LHCN-M2 (cell line): ENCODE measurements at regions not wholly inside any gene's neighbourhood (a gene's known extent, or its start where the extent isn't known, plus 50 kb on each side); places are given as distances from the start of the nearest gene placed in this dataset.
"Not testable (repeated sequence)": the region's sequence is repeated elsewhere in the genome, so short reads cannot be mapped to it uniquely, and the experiment has no call there.

Source experiments
- DNase-seq: peaks from one replicate; pipeline ENCODE4 v3.0.0-alpha.2; 2012; ENCODE audit warnings: low read depth

DNA sequence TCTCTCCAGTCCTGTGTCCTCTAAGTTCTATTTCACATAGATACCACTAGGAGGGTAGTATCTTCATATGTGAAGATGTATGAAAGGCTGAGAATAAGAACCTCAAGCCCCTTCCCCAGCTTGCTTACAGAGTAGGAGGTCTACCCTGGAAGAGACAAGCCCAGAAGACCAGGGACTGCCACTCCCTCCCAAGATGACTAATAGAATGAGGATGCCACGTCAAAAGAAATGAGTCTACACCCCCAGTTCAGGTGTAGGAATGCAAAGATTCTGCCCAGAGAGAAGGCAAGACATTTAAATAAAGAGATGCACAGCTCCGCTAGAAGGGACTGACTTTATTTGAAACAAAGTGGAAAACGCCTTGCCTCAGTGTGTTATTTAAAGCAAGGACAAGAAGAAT is 1006.0 kb upstream of the USP15 start:
- DNase-seq = no peak

DNA sequence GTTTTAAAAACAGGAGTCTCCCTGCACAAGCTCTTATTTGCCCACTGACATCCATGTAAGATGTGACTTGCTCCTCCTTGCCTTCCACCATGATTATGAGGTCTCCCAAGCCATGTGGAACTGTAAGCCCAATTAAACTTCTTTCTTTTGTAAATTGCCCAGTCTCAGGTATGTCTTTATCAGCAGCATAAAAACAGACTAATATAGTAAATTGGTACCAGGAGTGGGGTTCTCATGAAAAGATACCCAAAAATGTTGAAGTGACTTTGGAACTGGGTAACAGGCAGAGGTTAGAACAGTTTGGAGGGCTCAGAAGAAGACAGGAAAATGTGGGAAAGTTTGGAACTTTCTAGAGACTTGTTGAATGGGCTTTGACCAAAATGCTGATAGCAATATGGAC is 995.9 kb upstream of the USP15 start:
- not testable (repeated sequence) for DNase-seq

DNA sequence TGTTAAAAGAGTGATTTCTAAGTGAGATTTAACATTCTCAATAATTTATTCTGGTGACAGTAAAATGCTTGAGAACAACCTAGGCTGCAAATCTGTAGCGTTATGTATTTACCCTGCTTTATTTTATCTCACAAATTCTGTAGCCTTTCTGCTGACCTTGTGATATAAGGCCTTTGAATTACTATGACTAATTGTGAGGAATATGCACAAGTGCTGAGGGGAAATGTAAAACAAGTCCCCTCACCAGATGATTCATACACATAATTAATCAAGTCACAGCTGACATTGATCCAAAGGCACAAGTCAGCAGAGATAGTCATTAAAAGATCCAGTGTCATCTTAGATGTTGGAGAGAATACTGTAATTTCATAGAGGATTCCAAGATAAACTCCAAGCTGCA is 992.7 kb upstream of the USP15 start:
- no peak for DNase-seq

DNA sequence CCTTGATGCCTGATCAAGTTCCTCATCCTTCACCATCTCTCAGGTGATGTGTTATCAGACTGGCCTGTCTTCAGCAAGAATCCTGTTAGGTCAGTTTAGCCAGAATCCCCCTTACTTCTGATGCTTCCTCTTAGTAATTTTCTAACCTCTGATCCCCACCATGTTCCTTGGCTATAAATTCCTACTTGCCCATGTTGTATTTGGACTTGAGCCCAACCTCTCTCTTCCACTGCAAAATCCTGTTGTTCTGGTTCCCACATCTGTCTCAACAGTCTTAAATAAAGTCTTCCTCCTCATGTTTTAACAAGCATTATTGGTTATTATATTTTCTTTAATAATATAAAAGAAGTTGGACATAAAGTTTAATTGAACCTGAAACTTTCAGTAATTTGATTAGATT is 987.8 kb upstream of the USP15 start:
- DNase-seq = no peak

DNA sequence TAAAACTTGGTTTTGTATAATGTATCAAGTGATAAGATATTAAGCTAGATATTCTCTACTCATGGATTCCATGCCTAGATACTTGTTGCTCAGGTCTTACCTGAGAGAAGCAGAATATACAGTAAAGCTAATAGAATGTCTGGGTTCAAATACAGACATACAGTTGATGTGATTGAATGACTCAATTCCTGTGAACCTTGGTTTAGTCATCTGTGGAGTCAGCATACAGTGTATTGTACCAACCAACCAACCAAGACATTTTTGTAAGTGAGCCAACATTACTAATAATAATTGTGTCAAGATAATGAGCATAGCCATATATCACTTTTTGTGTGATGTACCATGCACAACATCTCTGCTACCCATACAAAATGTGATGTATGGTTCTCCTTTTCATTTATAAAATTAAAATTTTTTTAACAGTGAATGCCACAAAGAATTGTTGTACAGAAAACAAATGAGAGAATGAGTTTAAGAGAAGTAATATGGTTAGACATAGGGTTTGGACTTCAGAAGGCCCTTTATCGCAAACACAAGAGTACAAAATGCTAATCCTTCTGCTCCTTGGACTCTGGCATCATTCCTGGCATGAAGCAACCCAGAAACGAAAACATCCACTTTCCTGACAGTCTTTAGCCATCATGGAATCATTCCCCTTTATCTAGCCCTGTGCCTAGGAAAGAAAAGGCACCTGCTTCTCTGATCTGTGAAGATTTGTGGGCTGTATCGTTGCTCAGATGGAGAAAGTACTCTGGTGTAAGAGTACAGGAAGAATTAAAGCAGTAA is 977.2 kb upstream of the USP15 start:
- DNase-seq = no peak

DNA sequence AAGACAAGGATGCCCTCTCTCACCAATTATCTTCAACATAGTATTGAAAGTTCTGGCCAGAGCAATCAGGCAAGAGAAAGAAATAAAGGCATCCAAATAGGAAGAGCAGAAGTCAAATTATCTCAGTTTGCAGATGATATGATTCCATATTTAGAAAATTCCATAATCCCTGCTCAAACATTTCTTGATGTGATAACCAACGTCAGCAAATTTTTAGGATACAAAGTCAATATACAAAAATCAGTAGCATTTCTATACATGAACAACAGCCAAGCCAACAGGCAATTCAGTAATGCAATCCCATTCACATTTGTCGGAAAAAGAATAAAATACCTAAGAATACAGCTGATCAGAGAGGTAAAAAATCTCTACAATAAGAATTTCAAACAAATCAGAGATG is 969.7 kb upstream of the USP15 start:
- DNase-seq = no peak

DNA sequence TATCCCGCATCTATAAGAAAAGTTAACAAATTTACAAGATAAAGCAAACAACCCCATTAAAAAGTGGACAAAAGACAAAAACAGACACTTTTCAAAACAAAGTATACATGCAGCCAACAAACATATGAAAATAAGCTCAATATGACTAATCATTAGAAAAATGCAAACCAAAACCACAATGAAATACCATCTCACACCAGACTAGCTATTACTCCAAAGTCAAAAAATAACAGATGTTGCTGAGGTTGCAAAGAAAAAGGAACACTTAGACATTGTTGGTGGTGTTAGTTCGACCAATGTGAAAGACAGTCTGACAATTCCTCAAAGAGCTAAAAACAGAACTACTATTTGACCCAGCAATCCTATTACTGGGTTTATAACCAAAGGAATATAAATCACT is 968.6 kb upstream of the USP15 start:
- peak; percentile 5 for DNase-seq

DNA sequence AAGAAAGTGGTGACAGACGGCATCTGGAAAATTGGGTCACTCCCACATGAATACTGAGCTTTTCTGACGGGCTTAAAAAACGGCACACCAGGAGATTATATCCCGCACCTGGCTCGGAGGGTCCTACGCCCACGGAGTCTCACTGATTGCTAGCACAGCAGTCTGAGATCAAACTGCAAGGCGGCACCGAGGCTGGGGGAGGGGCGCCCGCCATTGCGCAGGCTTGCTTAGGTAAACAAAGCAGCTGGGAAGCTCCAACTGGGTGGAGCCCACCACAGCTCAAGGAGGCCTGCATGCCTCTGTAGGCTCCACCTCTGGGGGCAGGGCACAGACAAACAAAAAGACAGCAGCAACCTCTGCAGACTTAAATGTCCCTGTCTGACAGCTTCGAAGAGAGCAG is 966.2 kb upstream of the USP15 start:
- DNase-seq = not testable (repeated sequence)

DNA sequence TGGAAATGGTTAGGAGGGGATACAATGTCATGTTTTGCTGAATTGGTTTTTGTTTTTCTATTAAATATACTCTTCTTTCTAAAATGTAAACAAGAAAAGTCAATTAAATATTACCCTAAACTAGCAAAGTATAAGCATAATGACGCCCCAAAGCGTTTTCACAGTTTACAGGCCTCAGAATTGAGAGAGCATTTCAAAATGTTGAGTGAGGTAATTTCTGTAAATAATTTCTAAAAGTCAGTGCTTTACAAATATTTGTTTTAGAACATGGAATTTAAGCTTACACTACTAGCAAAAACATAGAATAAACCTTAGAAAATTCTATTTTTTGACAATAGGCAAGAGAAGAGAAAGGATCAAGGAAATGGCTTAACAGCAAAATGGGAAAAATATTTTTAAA is 958.4 kb upstream of the USP15 start:
- DNase-seq = no peak

DNA sequence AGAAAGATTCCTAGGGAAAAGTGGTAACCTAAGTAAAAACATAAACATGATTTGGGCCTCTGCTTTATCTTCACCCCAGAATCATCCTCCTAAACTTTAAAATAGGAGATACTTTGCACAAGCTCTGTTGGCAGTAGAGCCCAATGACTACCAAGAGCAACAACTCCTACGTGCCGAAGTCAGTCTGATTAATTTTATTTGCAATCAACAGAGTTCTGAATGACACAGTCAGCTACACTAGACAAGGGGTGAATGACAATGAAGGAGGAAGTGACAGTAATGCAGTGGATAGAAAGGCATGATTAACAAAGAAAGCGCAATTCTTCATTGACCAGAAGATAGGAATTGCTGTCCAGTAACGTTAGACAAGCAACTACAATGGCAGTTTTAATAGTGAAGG is 957.9 kb upstream of the USP15 start:
- DNase-seq = no peak

DNA sequence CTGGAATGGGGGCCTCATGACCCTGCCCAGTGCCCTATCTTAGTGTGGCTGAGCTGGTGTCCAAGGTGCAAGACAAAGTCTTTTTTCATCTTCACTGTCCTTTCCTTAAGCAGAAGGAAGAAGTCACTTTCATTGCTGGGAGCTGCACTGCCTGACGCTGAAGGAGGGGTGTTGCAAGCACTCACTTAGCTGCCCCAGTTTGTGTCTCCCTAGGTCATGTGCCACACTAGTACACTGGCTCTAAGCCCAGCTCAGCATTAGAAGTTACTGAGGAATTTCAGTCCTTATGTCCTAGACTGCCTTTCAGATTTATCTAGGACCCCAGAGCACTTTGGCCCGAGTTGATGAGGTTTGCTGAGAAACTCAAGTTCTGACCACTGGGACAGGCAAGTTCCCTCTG is 952.0 kb upstream of the USP15 start:
- DNase-seq = no peak

DNA sequence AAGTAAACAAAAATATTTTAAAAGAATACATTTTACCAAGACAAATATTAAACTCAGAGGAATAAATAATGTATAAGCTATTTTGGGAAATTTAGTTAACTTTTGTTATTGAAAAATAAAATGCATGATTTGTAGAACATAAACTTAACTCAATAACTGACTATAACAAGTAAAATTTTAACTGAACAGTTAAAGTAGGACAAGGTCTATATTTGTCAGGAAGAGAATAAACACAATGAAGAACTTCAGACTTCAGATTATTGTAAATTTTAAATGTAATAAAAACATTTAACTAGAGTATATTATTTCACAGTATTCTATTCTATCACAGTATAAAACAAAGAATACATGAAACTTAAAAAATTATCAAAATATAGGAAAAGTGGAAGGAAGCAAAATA is 948.8 kb upstream of the USP15 start:
- DNase-seq = no peak

DNA sequence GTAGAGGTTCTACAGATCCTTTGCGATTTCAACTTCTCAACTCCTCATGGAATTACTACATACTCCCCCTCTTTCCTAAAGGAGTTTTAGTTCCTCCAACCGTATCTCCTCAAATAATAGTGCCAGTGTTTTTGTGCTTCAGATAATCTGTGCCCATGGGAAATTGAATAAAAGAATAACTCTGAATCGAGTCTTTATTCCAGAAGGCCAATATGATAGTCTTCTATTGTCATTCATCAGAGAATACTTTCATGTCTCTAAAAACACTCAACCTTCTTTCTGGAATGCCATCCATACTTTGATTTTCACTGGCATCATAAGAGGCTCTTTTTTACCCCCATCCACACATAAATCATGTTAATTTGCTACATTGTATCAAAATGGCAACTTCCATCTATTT is 911.3 kb upstream of the USP15 start:
- DNase-seq = no peak

DNA sequence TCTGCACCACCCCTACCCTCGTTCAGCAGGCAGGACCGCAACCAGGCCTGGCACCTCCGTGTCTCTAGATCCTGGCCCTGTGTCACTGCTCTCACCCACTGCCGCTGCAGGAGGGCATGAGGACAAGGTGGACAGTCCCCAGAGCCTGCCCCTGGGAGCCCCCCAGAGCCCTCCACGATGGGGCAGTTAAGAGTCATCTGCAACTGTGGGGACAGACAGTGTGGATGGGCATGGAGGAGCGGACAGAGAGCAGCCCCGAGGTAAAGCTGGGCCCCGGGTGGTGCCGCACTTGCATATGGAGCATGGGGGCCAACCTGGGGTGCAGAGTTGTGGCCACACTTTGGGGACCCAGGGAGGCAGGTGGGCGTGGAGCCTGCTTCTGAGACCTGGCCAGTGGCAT is 905.1 kb upstream of the USP15 start:
- DNase-seq = no peak

DNA sequence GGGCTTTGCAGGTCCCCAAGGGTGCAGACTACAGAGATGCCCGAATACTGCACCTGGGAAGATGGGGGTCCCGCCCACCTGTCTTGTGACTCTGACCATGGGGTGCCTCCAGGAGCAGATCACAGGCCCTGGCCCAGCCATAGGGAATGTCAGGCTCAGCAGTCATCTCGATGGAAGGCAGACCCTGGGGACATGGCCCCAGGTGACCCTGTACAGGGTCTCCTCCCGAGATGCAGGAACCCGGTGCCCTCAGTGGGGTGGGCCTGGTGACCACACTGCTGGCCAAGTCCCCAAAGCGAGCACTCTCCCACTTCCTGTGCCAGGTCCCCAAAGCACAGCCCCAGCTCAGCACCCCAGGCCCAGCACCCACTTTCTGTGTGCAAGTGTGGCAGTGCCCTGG is 903.7 kb upstream of the USP15 start:
- no peak for DNase-seq

DNA sequence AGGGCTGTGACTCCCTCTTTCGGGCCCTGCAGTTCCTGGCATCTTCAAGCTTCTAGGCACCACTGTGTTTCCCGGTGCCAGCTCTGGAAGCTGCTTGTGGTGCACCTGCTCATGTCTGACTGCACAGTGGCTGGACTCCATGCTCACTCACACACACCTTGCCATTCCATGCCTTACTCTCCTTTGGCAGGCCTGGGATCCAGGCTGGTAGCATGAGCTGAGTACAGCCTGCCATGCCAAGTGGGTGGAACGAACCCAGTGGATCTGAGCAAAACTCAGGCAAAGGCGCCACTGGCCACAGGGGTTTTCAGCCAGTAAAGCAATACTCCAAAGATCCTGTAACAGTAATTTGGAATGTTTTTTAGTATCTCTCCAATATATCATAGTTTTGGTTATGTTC is 902.7 kb upstream of the USP15 start:
- DNase-seq = no peak

DNA sequence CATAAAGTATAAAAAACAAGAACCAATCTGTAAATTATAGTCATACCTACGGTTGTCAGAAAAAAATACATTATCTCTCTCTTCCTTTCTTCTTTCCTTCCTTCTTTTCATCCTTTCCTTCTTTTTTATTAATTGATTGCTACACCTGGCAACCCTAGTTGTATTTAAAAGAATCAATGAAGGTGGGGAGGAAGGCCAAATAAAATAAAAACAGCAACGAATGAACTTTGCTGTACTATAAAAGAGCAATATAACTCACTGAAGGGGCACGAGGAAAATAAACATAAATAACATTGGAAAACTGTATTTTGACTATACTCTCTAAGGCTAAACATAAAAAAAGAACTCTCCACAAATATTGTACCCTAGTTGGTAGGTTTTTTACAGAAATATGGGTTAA is 898.2 kb upstream of the USP15 start:
- DNase-seq = no peak

DNA sequence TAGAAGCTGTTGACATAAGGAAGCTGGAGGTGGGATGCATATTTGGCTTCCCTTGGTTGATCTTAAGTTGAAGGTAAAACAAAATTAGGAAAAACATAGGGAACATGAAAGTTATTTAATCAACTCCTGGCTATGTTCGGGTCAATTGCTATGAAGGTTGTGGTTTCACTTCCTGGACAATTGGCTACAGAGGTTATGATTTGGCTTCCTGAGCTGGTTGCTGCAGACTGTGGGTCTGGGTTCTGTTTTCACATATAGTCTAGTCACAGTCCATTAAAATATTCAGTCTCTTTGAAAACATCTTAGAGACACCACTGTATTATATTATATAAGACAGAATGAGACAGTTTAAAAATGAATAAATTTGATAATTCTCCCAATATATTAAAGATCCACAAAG is 895.2 kb upstream of the USP15 start:
- DNase-seq = no peak

DNA sequence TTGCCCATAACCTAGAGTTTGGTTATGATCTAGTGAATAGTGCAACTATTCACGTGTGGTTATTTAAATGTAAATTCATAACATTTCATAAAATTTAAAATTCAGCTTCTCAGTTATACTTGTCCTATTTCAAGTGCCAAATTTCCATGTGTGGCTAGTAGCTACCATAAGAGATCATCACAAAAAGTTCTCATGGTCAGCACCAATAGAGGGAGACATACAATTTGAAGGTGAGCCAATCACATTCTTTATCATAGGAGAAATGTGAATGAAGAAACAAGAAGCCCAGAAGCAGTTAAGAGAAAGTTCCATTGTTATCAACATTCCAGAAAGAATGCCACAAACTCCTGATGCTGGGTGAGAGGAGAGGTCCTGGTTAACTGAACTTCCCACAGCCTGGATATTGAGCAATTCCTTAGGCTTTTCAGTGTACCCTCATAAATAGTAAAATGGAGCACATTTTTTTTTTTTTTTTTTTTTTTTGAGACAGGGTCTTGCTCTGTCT is 892.9 kb upstream of the USP15 start:
- DNase-seq = no peak

DNA sequence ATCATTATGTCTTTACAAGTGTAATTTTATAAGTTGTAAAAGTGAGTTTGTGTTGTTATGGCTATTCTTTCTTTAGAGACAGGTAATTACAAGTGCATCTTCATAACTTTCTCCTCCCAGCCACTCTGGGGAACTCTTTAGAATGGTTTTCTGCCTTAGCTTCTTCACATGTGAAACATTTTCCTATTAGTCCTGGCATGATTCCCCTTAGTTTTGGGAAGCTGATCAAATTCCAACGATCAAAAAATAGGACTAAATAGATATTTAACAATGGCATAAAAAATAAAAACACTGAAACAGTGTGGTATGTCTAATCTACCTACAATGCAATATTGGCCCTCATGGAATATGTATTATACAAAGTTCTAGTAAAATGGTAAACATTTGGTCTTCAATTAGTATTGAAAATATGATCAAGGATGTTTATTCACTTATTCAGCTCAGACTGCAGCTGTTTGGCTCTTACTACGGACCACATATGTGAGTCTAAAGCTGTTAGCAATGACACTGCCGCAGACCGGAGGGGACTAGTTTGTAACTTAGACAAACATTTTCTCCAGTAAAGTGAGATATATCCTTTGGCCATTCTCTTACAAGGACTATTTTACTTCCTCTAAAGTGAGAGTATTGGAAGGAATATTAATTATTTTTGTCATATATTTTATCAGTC is 890.8 kb upstream of the USP15 start:
- DNase-seq = no peak

DNA sequence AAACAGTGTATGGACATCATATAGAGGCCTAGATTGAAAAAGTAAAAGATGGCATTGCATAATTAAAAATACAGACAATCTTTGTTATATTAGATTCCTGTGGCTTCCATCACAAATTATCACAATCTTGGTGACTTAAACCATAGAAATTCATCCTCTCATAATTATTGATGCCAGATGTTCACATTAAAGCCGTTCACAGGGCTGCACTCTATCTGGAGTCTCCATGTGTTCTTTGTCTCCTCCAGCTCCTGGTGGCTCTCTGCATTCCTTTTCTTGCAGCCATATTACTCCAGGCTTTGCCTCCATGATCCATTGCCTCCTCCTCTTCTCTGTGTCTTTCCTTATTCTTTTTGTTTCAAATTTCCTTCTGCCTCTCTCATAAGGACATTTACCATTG is 875.7 kb upstream of the USP15 start:
- DNase-seq = no peak

DNA sequence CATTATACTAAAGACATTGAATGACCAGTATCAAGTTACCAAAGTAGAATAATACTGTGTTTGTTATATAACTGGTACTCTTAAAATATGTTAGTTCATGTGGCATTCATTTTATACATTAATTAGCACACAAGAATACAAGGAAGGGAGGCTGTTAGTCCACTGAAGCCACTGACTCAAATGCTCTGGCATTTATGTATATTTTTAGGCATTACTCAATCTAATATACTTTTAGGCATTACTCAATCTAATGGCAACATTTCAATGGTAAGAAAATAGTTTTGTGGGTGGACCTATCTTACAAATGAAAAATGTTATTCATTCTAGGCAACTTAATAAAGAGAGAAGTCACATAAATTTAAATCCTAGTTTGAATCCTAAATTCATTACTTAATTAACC is 874.4 kb upstream of the USP15 start:
- DNase-seq = no peak

DNA sequence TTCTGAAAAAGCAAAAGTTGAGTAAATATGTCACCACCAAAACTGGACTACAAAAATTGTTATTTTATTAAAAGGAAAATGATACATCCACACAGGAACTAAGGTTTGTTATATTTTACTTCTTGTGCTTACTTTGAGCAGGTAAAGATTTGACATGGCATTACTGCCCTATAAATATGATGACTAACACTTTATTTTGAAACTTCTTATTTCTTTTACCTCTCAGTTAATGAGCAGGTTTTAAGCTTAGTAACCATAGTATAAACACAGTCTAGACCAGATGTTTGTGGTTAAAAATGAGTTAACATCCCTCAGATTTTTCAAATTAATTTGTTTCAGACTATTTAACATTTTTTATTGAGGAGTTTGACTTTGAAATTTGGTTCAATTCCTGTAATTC is 862.5 kb upstream of the USP15 start:
- DNase-seq = no peak
